ENCODE measurements at regions not wholly inside any gene's neighbourhood (a gene's known extent, or its start where the extent isn't known, plus 50 kb on each side); places are given as distances from the start of the nearest gene placed in this dataset.

DNA sequence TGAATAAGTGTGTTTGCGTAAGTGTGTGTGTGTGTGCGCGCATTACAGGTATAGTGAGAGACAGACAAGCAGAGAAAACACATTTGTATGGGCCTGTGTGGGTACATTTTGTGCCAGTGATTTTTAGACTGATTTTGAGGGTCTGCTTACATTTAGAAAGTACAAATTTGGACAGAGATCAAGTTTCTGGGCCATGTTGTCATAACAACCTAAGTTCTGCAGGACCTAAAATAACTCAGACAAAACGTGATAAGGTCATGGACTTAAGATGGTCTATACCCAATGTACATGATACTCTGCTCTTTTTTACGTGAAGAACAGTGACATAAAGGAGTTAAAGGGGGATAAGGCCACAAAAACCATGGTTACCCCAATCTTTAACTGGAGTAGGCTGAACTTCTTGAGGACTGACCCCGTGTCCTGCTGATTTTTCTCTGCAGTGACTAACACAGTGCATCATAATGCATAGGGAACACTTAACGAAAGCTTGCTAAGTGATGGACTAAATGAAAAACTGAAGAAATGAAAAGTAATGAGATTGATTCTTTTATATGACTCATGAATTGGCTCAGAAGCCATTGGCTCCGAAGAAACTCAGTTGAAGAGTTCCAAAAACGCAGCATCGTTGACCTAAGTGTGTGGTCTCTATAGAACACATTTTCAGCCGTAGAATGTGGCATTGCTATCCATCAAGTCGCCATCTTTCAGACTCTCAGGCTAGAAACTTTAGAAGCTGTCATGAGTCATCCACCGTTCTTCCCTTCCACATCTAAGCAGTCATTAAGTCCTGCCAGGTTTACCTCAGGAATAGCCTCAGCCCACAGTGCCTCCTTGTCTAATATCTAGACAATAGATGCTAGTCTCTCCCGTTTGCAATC, 61.6 kb upstream of the NCOA1 start:
- TF ChIP-seq YY1 (IDR thresholded peaks at IDR 0.05; ENCODE audit: extremely low read depth, insufficient replicate concordance, low read depth, low read length), result no peak
- TF ChIP-seq, protein P1, sequence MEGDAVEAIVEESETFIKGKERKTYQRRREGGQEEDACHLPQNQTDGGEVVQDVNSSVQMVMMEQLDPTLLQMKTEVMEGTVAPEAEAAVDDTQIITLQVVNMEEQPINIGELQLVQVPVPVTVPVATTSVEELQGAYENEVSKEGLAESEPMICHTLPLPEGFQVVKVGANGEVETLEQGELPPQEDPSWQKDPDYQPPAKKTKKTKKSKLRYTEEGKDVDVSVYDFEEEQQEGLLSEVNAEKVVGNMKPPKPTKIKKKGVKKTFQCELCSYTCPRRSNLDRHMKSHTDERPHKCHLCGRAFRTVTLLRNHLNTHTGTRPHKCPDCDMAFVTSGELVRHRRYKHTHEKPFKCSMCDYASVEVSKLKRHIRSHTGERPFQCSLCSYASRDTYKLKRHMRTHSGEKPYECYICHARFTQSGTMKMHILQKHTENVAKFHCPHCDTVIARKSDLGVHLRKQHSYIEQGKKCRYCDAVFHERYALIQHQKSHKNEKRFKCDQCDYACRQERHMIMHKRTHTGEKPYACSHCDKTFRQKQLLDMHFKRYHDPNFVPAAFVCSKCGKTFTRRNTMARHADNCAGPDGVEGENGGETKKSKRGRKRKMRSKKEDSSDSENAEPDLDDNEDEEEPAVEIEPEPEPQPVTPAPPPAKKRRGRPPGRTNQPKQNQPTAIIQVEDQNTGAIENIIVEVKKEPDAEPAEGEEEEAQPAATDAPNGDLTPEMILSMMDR (IDR thresholded peaks at IDR 0.05 in 2 of 3, conservative IDR thresholded peaks at IDR 0.05 in 1 of 3; ENCODE audit: borderline replicate concordance in 1 of 3, insufficient read depth in 1 of 3, low read depth in 2 of 3, low read length in 2 of 3), result no peak
- no peak for TF ChIP-seq ZNF274 (IDR thresholded peaks at IDR 0.05; ENCODE audit: low read depth, low read length)
- TF ChIP-seq TCF7L2 (IDR thresholded peaks at IDR 0.05; ENCODE audit: borderline replicate concordance, extremely low read depth, insufficient read depth, insufficient read length), result no peak
- TF ChIP-seq, protein P2, sequence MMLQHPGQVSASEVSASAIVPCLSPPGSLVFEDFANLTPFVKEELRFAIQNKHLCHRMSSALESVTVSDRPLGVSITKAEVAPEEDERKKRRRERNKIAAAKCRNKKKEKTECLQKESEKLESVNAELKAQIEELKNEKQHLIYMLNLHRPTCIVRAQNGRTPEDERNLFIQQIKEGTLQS (IDR thresholded peaks at IDR 0.05), result no peak
- TF ChIP-seq, protein P3, sequence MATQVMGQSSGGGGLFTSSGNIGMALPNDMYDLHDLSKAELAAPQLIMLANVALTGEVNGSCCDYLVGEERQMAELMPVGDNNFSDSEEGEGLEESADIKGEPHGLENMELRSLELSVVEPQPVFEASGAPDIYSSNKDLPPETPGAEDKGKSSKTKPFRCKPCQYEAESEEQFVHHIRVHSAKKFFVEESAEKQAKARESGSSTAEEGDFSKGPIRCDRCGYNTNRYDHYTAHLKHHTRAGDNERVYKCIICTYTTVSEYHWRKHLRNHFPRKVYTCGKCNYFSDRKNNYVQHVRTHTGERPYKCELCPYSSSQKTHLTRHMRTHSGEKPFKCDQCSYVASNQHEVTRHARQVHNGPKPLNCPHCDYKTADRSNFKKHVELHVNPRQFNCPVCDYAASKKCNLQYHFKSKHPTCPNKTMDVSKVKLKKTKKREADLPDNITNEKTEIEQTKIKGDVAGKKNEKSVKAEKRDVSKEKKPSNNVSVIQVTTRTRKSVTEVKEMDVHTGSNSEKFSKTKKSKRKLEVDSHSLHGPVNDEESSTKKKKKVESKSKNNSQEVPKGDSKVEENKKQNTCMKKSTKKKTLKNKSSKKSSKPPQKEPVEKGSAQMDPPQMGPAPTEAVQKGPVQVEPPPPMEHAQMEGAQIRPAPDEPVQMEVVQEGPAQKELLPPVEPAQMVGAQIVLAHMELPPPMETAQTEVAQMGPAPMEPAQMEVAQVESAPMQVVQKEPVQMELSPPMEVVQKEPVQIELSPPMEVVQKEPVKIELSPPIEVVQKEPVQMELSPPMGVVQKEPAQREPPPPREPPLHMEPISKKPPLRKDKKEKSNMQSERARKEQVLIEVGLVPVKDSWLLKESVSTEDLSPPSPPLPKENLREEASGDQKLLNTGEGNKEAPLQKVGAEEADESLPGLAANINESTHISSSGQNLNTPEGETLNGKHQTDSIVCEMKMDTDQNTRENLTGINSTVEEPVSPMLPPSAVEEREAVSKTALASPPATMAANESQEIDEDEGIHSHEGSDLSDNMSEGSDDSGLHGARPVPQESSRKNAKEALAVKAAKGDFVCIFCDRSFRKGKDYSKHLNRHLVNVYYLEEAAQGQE (IDR thresholded peaks at IDR 0.05; ENCODE audit: low read depth), result no peak
